Stimulated activated CD4-positive, alpha-beta T cell treated with anti-CD3 and anti-CD28 coated beads, Interleukin-4, amount 100 ng/mL, for 48 hours (primary cell): ENCODE measurements at regions not wholly inside any gene's neighbourhood (a gene's known extent, or its start where the extent isn't known, plus 50 kb on each side); places are given as distances from the start of the nearest gene placed in this dataset.
"Not testable (repeated sequence)": the region's sequence is repeated elsewhere in the genome, so short reads cannot be mapped to it uniquely, and the experiment has no call there.

Experiments
- DNase-seq, 2 donors: peaks; one replicate each; pipeline ENCODE4 v3.0.0-alpha.2; 2020; ENCODE audit warnings: low read depth in 2 of 2

- DNase-seq, result no peak
Measured at GRCh38 chr3:159453945-159454344, 534.7 kb upstream of the IL12A start.

- no peak for DNase-seq
Measured at GRCh38 chr3:159455741-159456181, 532.9 kb upstream of the IL12A start.

- no peak for DNase-seq
Measured at GRCh38 chr3:159458010-159458409, 530.6 kb upstream of the IL12A start.

- DNase-seq, result no peak
Measured at GRCh38 chr3:159458982-159459381, 529.7 kb upstream of the IL12A start.

GRCh38 chr3:159472611-159473010 is 516.0 kb upstream of the IL12A start:
- DNase-seq, result no peak

- DNase-seq, result no peak
Measured at GRCh38 chr3:159473206-159473605, 515.4 kb upstream of the IL12A start.

GRCh38 chr3:159480046-159480445 is 508.6 kb upstream of the IL12A start:
- no peak for DNase-seq

- DNase-seq, result no peak
Measured at GRCh38 chr3:159482241-159482993, 506.2 kb upstream of the IL12A start.

- no peak for DNase-seq
Measured at GRCh38 chr3:159482994-159483367, 505.7 kb upstream of the IL12A start.

- DNase-seq, result no peak
Measured at GRCh38 chr3:159486580-159486979, 502.1 kb upstream of the IL12A start.

GRCh38 chr3:159487304-159487703 is 501.3 kb upstream of the IL12A start:
- no peak for DNase-seq

- DNase-seq, result no peak
Measured at GRCh38 chr3:159488602-159489001, 500.0 kb upstream of the IL12A start.

- no peak for DNase-seq
Measured at GRCh38 chr3:159497361-159497760, 491.3 kb upstream of the IL12A start.

- no peak for DNase-seq
Measured at GRCh38 chr3:159499031-159499793, 489.4 kb upstream of the IL12A start.

GRCh38 chr3:159501029-159501428 is 487.6 kb upstream of the IL12A start:
- no peak for DNase-seq

GRCh38 chr3:159502986-159503385 is 485.6 kb upstream of the IL12A start:
- DNase-seq, result no peak

GRCh38 chr3:159510988-159511387 is 477.6 kb upstream of the IL12A start:
- DNase-seq, result not testable (repeated sequence)

- DNase-seq, result no peak
Measured at GRCh38 chr3:159513444-159513843, 475.2 kb upstream of the IL12A start.

GRCh38 chr3:159513867-159514380 is 474.7 kb upstream of the IL12A start:
- DNase-seq, result no peak

GRCh38 chr3:159517105-159517504 is 471.5 kb upstream of the IL12A start:
- no peak for DNase-seq

- DNase-seq, result no peak
Measured at GRCh38 chr3:159520638-159521037, 468.0 kb upstream of the IL12A start.

- DNase-seq, result no peak
Measured at GRCh38 chr3:159522276-159522675, 466.4 kb upstream of the IL12A start.
